ENCODE measurements at regions not wholly inside any gene's neighbourhood (a gene's known extent, or its start where the extent isn't known, plus 50 kb on each side); places are given as distances from the start of the nearest gene placed in this dataset.
"Not testable (repeated sequence)": the region's sequence is repeated elsewhere in the genome, so short reads cannot be mapped to it uniquely, and the experiment has no call there.

DNA sequence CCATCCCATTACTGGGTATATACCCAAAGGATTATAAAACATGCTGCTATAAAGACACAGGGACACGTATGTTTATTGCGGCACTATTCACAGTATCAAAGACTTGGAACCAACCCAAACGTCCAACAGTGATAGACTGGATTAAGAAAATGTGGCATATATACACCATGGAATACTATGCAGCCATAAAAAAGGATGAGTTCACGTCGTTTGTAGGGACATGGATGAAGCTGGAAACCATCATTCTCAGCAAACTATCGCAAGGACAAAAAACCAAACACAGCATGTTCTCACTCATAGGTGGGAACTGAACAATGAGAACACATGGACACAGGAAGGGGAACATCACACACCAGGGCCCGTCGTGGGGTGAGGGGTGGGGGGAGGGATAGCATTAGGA lies 106.1 kb downstream of the CHD1L start:
- not testable (repeated sequence) for ATAC-seq (ENCODE audit: low FRiP score)

GRCh38 chr1:147349533-147349932 lies 107.0 kb downstream of the CHD1L start:
- ATAC-seq (ENCODE audit: low FRiP score) (no peak), DNase-seq (ENCODE audit: low spot score) (no peak)
- TF ChIP-seq CTCF (IDR thresholded peaks at IDR 0.05) = no peak

More for the DNA sequence above, 106.1 kb downstream of the CHD1L start:
- not testable (repeated sequence) for DNase-seq (ENCODE audit: low spot score)

DNA sequence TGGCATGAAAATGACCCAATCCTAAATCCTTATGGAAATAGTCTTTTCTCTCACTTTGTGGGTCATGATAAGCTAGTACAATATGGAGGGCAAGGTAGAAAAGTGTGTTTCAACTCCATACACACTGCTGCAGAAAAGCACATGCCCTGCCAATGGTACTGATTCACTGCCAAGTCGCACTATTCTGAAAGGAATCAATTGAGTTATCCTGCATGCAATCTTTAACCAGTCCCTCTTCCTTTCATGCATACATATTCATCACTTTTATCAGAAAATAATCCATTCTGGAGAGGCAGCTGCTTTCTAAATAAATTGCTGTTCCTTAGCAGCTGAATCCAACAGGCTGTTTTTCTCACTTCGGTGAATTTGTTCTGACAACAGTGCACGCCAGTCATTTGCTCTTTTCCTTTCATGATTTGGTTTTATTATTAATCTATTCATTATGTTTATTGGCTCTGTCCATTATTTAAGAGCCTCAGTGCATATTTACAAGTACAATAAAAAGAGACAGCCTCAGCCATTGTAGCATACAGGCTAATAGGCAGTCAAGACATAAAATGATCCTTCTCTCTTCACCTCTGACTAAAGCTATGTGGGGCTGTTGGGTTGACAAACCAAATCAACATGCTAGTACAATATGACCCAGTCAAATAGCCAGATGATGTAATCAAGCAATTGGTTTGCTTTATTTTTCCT lies 108.8 kb downstream of the CHD1L start:
- ATAC-seq (ENCODE audit: low FRiP score) (no peak), DNase-seq (ENCODE audit: low spot score) (no peak)

GRCh38 chr1:147377263-147378246 lies 135.1 kb downstream of the CHD1L start:
- no peak for DNase-seq (ENCODE audit: low spot score)
- TF ChIP-seq CTCF (IDR thresholded peaks at IDR 0.05) = no peak
- no peak for ATAC-seq (ENCODE audit: low FRiP score)

More for the DNA sequence above, 108.8 kb downstream of the CHD1L start:
- no peak for TF ChIP-seq CTCF (IDR thresholded peaks at IDR 0.05)

DNA sequence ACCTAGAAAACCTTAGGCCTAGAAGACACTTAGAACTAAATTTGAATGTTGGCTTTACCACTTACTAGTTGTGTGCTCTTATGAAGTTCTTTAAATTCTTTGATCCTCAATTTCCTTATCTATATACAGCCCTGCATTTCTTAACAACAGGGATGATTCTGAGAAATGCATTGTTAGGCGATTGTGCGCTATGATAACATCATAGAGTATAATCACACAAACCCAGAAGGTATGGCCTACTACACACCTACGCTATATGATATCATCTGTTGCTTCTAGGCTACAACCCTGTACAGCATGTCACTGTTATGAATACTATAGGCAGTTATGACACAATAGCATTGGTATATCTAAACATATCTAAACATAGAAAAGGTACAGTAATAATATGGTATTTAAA lies 137.4 kb downstream of the CHD1L start:
- ATAC-seq (ENCODE audit: low FRiP score) (no peak), DNase-seq (ENCODE audit: low spot score) (no peak)
- no peak for TF ChIP-seq CTCF (IDR thresholded peaks at IDR 0.05)

DNA sequence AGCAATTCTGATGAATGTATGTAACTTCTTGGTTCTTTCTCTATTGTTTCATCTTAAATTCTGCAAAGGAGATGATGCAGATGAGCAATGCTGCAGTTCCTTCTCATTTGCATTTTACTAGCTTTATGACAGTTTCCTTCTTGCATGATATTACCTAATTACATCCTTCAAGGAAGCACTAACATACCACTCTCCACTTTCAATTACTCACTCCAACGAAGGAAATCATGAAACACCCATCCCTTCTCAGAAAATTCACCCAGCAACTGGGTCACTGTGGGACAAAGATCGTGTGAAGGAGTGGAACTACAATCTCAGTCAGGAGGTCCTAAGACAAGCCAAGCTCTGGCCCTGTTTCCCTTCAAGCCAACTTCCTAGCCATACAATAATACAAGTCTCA lies 142.3 kb downstream of the CHD1L start:
- DNase-seq (ENCODE audit: low spot score) = no peak
- no peak for ATAC-seq (ENCODE audit: low FRiP score)
- TF ChIP-seq CTCF (IDR thresholded peaks at IDR 0.05) = no peak

DNA sequence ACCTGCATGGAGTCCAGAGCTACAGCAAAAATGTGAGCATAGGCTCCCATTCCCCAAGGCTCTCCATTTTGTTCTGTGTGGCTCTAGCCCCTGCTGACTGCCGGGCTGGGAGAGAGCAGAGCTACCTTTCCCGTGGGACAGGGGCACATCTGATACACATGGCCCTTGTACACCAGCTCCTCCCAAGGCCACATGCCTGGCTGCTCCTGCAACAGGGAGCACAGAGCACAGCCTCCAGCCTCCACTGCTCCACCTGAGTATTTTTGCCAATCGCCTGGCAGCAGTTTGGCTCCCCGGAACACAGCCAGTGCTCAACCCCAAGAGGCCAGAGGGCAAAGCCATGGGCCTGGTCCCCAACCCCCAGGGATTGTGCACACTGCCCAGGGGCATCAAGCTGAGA lies 146.5 kb downstream of the CHD1L start:
- no peak for ATAC-seq (ENCODE audit: low FRiP score)
- DNase-seq (ENCODE audit: low spot score) = no peak
- no peak for TF ChIP-seq CTCF (IDR thresholded peaks at IDR 0.05)

Measured in omental fat pad (tissue), 3 donors.